ENCODE measurements at regions not wholly inside any gene's neighbourhood (a gene's known extent, or its start where the extent isn't known, plus 50 kb on each side); places are given as distances from the start of the nearest gene placed in this dataset.

DNA sequence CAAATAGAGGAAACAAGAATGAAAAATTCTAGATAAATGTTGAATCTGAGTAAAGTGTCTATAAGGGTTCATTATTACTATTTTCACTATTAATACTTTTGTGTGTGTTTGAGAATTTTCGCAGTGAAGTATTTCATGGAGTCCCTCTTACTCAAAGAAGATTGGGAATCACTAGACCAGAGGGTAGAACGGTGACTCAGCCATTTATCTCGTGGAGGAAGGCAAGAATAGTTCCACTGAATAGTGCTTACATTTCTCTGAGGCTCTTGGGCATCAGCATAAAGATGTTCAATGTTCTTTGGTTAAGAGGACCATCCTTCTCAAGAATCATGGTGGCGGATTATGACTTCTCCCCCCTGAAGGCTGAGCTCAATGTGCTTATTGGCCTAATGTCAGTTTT is 376.7 kb upstream of the ARID1B start:
- DNase-seq: no peak

DNA sequence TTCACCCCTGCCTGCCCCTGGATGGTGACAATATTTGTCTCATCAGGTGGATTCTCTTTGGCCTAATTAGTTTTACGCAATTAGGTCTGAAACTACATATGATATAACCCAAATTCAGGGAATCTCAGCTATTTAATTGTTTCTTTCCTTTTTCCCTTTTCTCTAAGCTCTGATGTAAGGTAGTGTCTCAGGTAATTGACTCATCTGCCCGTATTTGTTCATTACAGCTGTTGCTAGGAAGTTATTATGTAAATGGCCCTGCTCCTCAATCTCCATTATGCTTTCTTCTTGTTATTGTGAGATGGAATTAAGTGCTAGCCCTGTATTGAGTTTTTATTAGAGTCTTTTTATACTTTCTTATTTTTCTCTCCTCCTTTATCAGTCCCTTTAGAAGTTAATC is 378.2 kb upstream of the ARID1B start:
- peak; percentile 39 for DNase-seq

DNA sequence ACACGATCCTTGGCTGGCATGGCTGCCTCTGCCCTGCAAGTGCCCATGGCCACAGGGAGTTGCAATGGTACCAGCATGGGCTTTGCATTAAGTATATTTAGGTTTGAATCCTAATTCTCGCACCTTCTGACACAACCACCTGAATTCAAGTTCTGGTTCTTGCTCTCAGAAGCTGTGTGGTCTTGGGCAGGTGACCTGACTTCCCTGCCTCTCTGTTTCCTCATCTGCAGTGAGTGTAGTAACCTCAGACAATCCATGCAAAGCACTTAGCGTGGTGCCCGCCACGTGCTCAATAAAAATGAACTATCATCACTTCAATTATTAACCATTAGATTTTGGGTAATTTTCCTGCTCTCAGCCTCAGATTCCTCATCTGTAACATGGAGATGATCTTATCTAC is 378.8 kb upstream of the ARID1B start:
- DNase-seq: no peak

DNA sequence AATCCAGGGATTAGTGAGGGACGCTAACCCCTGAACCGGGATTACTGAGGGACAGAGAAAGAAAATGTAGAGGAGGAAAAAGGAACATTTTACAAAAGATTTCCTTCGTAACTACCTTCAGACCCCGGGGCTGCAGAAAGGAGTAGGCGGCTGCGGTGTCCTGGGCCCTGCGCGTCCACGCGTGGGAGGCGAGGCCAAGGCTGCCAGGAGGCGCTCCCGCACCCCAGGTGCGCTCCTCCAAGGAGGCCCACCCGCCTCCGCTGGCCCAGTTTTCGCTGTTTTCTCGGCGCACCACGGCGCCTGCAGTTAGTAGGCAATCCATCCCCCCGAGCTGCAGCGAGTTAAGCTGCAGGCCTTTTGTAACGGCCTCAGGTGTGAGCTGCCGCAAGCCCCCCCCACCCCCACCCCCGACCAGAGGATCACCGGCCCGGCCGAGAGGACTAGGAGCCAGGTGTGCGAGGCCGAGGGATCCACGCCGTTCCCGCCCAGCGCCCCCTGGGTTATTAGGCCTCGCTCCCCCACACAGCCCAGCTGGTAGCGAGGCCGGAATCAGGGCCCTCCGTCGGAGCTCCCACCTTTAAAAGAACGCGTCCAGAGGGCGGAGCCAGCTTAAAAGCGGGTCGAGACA is 380.3 kb upstream of the ARID1B start:
- DNase-seq: peak; percentile 80

DNA sequence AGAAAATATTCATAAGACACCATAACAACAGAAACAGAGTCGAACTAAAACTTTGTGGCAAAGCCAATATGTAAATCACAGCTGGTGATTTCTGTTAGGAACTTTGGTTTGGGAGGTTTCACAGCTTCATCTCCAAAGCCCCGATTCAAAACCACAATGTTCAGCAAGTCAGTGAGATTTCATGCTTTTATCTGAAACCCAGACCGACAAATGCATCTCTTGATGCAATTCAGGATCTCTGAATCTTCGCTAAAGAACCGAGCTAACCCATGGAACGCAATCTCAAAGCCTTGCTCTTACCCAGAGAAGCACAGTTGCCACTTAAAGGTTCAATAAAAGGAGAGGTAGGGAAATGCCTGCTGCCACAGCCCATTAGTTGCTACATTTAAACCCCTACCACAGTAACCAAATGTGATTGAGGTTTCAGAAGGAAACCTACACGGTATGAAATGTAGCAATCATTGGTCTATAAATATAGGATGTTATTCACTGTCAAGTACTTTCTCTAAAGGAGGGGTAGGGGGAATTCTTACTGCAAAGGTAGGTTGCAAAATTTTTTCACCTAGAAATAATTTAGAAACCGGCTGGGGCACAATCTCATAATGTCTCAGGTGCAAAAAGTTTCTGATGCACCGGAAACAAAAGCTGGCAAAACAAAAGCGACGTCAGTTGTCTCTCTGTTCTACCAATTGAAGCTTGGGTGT is 381.0 kb upstream of the ARID1B start:
- peak; percentile 50 for DNase-seq

DNA sequence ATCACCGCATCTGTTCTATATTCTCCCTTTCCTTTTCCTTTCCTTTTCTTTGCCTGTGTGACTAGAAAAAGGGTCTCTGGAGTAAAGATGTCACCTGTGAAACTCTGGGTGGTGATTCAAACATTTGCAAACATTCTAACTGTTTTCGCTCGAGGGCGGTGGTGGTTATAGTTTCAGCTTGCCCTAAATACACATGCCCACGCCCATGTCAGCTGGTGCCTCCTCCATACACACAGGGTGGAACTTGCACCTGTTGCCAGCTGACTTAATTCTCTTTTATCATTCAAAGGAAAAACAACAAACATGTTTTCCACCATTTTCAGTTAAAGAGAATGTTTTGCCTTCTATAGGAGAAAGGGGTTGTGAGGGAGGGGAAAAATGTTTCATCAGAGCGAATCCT is 381.9 kb upstream of the ARID1B start:
- DNase-seq: peak; percentile 91

DNA sequence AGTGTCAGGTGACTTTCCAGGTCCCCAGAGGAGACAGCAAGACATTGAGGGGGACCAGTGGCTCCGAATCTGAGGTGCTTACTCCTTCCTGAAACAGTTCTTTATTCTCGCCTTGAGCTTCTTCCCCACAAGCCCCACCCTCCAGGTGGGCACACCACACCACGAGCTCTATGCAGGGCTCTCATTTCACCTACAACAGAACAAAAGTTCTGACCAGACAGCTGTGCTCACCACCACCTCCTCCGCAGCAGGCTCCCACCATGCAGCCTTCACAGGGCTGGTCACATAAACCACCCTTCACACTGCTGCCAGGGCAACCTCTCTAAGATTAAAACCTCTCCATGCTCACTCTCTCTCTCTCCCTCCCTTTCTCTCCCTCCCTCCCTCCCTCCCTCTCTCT is 384.5 kb upstream of the ARID1B start:
- no peak for DNase-seq

DNA sequence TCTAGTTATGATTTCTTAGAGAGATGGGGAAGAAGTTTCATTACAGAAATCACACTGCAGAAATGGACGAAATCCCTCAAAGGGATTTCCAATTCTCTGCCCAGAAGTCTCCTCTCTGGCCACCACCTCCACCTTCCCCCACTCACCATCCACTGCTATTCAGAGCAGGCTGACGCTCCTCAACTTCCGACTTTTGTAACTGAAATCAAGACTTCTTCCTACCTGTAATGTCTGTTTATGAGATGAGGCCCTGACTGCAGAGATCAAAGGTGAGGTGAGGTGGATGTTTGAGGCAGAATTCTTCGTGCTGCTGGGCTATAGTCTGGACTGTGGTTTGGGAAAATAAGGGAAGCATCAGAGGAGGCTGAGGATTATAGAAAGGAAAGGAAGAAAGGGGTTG is 385.2 kb upstream of the ARID1B start:
- no peak for DNase-seq

DNA sequence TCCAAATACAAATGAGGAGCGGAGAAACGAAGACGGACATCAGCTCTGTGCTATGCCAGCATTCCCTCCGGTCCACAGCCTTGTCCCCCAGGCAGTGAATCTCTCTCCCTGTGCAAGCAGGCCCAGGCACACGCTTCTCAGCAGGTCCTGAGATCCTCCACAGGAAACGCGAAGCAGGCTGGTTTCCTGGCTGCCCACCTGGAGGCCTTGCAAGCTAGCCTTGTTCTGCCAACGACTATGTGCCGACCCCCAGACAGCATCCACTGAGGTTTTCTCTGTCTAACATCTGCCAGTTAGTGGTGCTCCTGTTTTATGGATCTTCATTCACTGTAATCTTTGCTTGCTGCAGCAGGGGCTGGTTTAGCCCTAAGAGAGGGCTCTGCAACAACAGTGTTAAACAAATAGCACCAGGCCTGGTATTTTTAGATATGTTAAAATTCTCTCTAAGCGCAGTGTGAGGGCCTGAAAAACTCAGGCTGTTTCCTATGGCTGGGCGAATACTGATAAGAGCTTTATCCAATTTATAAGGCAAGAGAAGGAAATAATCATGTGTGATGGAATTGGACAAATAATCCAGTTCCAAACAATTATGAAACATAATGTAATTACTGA is 386.0 kb upstream of the ARID1B start:
- DNase-seq: no peak

DNA sequence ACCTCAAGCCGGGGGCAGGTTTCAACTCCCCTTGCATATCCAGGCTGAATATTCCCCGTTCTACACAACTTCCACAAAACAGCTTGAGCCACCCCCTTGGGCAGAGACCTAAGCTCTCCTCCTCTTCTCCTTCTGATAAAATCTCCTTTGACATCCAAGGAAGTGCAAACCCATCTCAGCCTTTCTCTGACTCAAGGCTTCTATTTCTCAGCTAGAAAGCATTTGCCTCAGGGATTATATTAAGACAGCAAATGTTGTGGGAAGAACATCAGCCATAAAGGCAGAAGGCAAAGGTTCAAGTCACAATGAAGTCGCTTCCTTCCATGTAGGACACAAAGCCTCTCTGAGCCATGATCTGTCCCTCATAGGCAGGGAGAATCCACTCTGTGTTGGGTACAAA is 386.6 kb upstream of the ARID1B start:
- DNase-seq: no peak

DNA sequence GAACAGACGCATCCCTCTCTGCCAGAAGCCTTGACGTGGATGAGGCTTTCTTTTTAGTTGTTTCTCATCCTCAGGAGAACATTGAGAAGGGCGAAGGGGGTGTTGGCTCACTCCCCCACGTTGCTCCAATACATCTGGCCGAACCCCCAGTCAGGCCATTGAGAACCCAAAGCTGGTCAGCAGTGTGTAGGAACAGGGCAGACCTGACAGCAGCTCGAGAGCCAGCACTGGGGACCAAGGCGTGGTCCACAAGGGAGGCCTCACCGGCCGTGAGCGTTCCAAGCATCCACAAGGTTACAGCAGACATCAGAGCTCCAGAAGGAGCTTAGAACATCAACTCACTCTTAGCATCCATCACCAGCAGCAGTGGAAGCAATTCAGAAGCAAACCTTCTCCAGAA is 387.9 kb upstream of the ARID1B start:
- no peak for DNase-seq

DNA sequence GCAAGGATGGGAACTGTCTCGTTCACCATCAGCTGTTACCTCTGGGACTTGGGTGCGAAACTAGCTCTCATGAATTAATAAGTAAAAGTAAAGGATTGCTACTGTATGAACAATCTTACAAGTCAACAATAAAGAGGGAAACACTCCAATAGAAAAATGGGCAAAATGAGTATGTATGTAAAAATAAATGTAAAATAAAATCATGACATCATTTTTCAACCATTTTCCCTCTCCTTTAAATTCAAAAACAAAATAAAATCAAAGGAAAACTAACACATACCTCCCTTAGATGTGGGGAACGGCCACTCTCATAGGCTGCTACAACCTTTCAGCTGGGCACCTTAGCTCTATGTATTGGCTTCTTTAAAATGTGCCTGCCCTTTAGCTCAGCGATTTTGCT is 389.7 kb upstream of the ARID1B start:
- DNase-seq: no peak

DNA sequence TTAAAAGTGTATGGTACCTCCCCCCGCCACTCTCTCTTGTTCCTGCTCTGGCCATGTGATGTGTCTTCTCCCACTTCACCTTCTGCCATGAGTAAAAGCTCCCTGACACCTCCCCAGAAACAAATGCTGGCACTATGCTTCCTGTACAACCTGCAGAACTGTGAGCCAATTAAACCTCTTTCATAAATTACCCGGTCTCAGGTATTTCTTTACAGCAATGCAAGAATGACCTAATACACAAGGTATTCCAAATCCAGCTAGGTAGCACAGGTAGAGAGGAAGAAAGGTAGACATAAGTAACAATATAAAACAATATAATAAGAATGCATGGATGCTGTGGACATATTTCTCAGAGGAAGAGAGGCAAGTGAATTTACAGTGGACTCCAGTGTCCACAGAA is 394.1 kb upstream of the ARID1B start:
- no peak for DNase-seq

DNA sequence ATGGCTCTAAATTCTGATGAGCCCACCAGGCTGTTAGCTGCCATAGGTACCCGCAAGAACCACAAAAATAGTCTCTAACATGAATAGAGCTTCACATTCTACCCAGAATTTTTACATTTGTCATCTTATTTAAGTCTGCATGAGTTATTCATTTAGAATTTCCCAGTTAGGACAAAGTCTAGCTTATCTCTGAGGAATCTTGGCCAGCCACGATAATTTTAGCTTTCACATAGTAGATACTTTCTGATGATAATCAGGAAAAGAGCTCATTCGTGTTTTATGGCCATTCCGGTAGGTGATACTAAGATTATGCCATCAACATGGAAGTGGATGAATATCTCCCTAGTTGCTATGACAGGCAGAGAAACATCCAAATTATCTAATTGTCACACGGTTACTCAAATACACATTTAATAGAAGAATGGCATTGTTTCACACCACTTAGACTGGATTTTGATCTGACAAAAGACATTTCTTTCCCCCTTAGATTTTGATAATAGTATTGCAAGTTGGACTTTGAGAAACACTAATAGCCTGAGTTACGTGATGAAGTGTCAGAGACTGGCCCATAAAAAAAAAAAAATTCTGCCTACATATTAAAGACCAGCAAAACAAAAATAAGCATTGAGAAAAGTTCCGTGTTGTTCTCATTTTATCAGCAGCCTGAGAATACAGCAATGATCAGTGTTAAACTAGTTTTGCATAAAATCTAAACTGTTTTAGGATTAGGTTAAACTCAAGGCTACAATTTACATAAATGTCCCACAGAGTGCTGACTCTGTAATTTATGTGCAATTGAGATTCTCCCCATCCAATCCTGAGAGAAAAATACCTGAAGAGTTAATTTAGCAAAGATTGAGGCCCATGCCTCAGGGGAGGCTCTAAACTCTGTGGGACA is 397.5 kb upstream of the ARID1B start:
- no peak for DNase-seq

DNA sequence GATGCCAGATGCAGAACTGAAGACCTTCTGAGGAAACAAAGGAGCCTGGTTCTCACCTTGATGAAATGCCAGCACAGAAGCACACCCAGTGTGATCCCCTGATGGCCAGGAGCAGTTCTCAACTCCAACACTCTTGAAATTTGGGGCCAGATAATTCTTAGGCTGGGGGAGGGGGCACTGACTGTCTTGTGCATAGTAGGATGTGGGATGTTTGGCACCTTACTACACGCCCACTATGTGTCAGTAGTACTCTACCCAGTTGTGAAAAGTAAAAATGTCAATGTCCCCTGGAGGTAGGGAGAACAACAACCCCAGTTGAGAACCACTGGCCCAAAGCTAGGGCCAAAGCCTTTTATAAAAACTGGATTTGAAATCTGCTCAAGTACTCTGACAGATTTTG is 398.3 kb upstream of the ARID1B start:
- no peak for DNase-seq

DNA sequence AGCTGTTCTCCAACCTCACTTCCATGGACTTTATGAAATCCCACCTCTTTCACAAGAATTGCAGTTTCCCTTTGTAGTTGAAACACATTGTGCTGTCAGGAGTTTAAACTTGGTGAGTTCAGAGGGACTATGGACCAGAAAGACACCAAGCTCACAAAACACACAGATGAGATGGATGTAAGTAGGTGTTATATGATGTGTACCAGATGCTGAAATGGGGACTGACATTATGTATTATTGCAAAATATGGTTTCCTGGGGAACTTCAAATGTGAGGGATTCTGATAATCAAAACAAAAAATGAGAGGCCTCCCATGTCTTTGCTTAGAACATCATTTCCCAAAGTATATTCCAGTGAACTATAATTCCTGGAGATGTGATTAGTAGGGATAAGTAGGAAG is 401.1 kb upstream of the ARID1B start:
- DNase-seq: no peak

DNA sequence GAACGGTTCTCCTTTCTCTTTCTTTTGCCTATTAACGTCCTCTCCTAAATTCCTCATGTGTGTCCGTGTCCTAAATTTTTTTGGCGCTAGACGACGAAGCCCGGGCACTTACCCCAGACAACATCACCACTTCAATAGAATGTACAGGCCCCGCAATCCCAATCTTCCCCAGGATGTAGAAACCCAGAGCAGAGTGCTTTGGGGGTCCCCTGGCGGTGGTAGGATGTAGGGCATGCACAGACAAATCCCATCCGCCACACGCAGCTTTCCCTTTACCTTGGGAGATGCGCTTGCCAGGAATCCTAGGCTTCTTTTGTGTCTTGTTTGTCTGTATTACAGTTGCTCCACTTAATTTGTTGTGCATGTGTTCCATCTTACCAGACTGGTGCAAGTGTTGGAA is 417.3 kb upstream of the ARID1B start:
- DNase-seq: no peak

DNA sequence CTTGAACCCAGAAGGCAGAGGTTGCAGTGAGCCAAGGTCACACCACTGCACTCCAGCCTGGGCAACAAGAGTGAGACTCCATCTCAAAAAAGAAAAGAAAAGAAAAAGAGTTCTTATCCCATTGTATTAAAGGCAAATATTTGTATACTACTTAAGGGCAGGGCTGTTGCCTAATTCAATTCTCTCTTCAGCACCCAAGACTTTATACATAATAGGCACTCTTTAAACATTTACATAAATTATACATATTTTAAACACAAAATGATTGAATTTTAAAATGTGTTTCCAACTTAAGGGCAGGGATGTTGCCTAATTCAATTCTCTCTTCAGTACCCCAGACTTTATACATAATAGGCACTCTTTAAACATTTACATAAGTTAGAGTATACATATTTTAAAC is 424.3 kb upstream of the ARID1B start:
- DNase-seq: no peak

DNA sequence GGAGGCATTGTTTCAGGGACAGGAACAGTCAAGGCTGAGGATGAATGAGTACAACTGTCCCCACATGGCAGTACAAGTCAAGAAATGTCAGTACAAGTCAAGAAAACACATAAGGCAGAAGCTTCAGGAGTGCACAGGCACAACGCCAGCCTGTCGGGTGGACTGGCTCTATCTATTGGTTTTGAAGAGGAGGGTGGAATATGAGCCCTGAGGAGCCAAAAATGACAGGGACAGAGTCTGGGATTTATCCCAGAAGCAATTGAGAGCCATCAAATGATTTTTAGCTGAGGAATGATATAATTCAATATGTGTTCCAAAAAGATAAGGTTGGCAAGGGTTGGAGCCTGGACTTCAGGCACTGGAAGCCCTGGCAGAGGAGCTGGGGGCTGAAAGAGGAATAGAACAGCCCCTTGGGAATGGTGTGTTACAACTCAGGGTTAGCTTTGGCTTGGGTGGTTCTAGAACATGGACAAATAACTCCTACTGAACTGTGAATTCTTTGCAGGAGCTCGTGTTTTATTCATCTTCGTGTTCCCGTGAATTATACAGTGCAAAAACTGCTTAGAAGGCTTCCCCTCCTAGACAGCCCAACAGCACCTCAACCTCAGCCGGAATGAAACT is 425.7 kb upstream of the ARID1B start:
- DNase-seq: no peak

DNA sequence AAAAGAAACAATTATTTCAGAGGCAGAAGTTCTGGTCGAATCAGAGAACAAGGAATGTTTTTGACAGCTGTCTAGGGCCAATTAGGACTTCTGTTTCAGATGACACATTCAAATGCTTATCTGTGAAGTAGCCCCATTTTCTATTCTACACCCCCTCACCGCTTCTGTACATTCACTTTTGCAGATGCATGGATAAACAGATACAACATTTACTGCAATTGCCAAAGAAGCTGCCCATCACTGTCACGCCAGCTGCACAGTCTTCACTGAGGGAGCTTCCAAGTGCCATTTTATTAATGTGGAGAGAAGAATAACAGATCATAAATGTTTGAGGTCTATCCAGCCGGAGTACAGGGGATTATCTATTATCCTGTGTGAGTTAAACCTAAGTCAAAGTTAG is 426.8 kb upstream of the ARID1B start:
- no peak for DNase-seq

DNA sequence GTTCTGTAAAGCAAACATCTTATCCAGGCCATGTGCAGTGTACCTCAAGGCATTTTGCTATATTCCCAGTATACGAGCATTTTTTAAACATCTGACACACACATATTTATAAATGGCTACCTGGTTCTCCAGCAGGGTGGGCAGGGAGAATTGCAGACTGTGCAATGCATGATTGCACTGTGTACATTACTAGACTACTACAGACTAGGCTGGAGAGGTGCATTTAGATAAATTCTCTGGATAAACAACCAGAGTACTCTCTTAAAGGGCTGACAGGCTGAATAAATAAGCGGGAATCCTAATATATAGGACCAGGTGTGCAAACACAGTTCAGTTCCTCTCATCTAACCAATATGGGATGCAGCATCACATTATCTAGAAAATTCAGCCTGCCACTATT is 428.3 kb upstream of the ARID1B start:
- DNase-seq: peak; percentile 98

DNA sequence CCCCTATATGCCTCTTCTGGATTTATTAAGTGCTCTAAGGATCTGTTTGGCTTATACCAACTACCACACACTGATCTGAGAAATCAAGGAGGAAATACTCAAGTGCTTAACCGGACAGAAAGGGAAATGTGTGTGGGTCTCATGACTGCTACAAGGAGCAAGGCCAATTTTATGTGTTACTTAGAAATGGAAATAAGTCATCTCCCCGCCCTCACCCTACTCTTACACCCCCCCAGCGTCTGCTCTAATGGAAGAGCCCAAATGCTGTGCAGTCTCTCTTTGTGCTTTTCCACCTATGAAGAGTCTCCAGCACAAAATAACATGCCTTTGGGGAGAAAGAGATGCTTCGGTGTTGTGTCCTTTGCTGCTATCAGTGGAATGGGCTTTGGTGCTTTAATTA is 428.8 kb upstream of the ARID1B start:
- DNase-seq: peak; percentile 83

DNA sequence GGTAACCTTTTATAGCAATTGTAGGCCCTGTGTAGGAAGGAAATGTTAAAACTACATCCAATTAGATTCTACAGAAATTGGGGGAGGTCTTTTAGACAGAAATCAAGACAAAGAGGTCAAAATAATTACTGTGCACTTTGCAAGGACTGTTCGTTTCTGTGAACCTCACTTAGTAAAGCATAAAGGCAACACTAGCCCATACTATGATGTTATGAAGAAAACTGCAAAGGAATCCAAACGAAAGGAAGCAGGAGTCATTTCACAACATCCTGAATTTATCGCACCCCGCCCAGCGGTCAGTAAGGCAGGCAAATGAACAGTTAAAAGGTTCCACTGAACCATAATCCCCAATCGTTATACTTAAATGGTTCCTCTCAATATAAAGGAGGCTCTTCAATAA is 429.5 kb upstream of the ARID1B start:
- no peak for DNase-seq

Data from NCI-H146 (cell line).